ENCODE measurements at regions not wholly inside any gene's neighbourhood (a gene's known extent, or its start where the extent isn't known, plus 50 kb on each side); places are given as distances from the start of the nearest gene placed in this dataset.

GRCh38 chr3:67977762-67978161, 323.4 kb upstream of the SUCLG2 start:
- no TSS peak for BruUV-seq (replicated peaks)
- H3K4me1 ChIP-seq (ENCODE audit: insufficient read depth, low read length, poor library complexity, severe bottlenecking), result no peaks in the 10 kb centered on the region
- H3K4me3 ChIP-seq (ENCODE audit: low read depth, low read length, poor library complexity, severe bottlenecking), result no peak overlapping the region
- H3K36me3 ChIP-seq (ENCODE audit: insufficient read depth, low read length, poor library complexity, severe bottlenecking), result no peaks in the 10 kb centered on the region
- DNase-seq (ENCODE audit: low spot score), result no peak
- POLR2A ChIA-PET (ENCODE audit: low non-redundant PET), result no interaction called here
- CTCF ChIA-PET, result no interaction called here
- H3K9me3 ChIP-seq (ENCODE audit: low read depth, low read length, poor library complexity, severe bottlenecking), result no peaks in the 10 kb centered on the region
- intact Hi-C loops (cut with micrococcal nuclease; ENCODE audit: unreplicated experiment), result no loop called here
- TF ChIP-seq EZH2 (IDR thresholded peaks at IDR 0.05; ENCODE audit: borderline replicate concordance, low read depth, low read length, poor library complexity, severe bottlenecking), result no peak
- TF ChIP-seq CTCF (conservative IDR thresholded peaks at IDR 0.05; ENCODE audit: low read depth, low read length), result no peak
- H3K27me3 ChIP-seq (replicated peaks; ENCODE audit: insufficient read depth, low read depth, low read length, poor library complexity), result no peaks in the 10 kb centered on the region
- no peak overlapping the region for H3K27ac ChIP-seq (ENCODE audit: low read depth, low read length, poor library complexity, severe bottlenecking)

- H3K4me3 ChIP-seq (ENCODE audit: low read depth, low read length, poor library complexity, severe bottlenecking), result no peak overlapping the region
- H3K9me3 ChIP-seq (ENCODE audit: low read depth, low read length, poor library complexity, severe bottlenecking), result no peaks in the 10 kb centered on the region
- TF ChIP-seq EZH2 (IDR thresholded peaks at IDR 0.05; ENCODE audit: borderline replicate concordance, low read depth, low read length, poor library complexity, severe bottlenecking) (no peak), CTCF (conservative IDR thresholded peaks at IDR 0.05; ENCODE audit: low read depth, low read length) (no peak)
- H3K4me1 ChIP-seq (ENCODE audit: insufficient read depth, low read length, poor library complexity, severe bottlenecking), result no peaks in the 10 kb centered on the region
- intact Hi-C loops (cut with micrococcal nuclease; ENCODE audit: unreplicated experiment), result no loop called here
- no peak overlapping the region for H3K27ac ChIP-seq (ENCODE audit: low read depth, low read length, poor library complexity, severe bottlenecking)
- ChIA-PET CTCF (no interaction called here), POLR2A (ENCODE audit: low non-redundant PET) (no interaction called here)
- BruUV-seq (replicated peaks), result no TSS peak
- H3K27me3 ChIP-seq (replicated peaks; ENCODE audit: insufficient read depth, low read depth, low read length, poor library complexity), result no peaks in the 10 kb centered on the region
- no peaks in the 10 kb centered on the region for H3K36me3 ChIP-seq (ENCODE audit: insufficient read depth, low read length, poor library complexity, severe bottlenecking)
- no peak for DNase-seq (ENCODE audit: low spot score)
These were observed 322.3 kb upstream of the SUCLG2 start for GRCh38 chr3:67976663-67977062.

GRCh38 chr3:67964596-67964995, 310.2 kb upstream of the SUCLG2 start:
- no TSS peak for BruUV-seq (replicated peaks)
- no peak for TF ChIP-seq EZH2 (IDR thresholded peaks at IDR 0.05; ENCODE audit: borderline replicate concordance, low read depth, low read length, poor library complexity, severe bottlenecking)
- no peak for TF ChIP-seq CTCF (conservative IDR thresholded peaks at IDR 0.05; ENCODE audit: low read depth, low read length)

More at GRCh38 chr3:67964596-67964995, 310.2 kb upstream of the SUCLG2 start:
- ChIA-PET POLR2A (ENCODE audit: low non-redundant PET) (no interaction called here), CTCF (no interaction called here)
- Histone ChIP-seq H3K9me3 (ENCODE audit: low read depth, low read length, poor library complexity, severe bottlenecking) (no peaks in the 10 kb centered on the region), H3K4me3 (ENCODE audit: low read depth, low read length, poor library complexity, severe bottlenecking) (no peak overlapping the region), H3K36me3 (ENCODE audit: insufficient read depth, low read length, poor library complexity, severe bottlenecking) (no peaks in the 10 kb centered on the region), H3K27me3 (replicated peaks; ENCODE audit: insufficient read depth, low read depth, low read length, poor library complexity) (no peaks in the 10 kb centered on the region), H3K27ac (ENCODE audit: low read depth, low read length, poor library complexity, severe bottlenecking) (no peak overlapping the region), H3K4me1 (ENCODE audit: insufficient read depth, low read length, poor library complexity, severe bottlenecking) (no peaks in the 10 kb centered on the region)
- intact Hi-C loops (cut with micrococcal nuclease; ENCODE audit: unreplicated experiment), result no loop called here
- no peak for DNase-seq (ENCODE audit: low spot score)
